Hepatocyte (in vitro differentiated cells): ENCODE measurements at regions not wholly inside any gene's neighbourhood (a gene's known extent, or its start where the extent isn't known, plus 50 kb on each side); places are given as distances from the start of the nearest gene placed in this dataset. TPM values are rescaled to one million over a fixed set of nuclear protein-coding genes. Genes with fewer than 3 reads are reported as not detected.

Source experiments
- DNase-seq: peaks from one replicate; pipeline ENCODE4 v3.0.0-alpha.2; 2016; ENCODE audit warnings: low spot score
- H2AFZ ChIP-seq: fragments of 200-600 bp; sonication (generic); 2 replicates; pipeline ENCODE4 v1.6.0; 2016; ENCODE audit warnings: antibody characterized with exemption, mild to moderate bottlenecking
- H3K27ac ChIP-seq: fragments of 200-600 bp; sonication (generic); 2 replicates; pipeline ENCODE4 v1.5.1; 2016; ENCODE audit warnings: mild to moderate bottlenecking
- H3K27me3 ChIP-seq: fragments of 200-600 bp; sonication (generic); 2 replicates; pipeline ENCODE4 v1.6.1; 2016
- H3K36me3 ChIP-seq: fragments of 200-600 bp; sonication (generic); replicated peaks from 2 replicates; pipeline ENCODE4 v1.5.1; 2016; ENCODE audit warnings: low read depth; ENCODE audit not compliant: insufficient read depth
- H3K4me1 ChIP-seq: fragments of 200-600 bp; sonication (generic); 2 replicates; pipeline ENCODE4 v1.5.1; 2016; ENCODE audit warnings: mild to moderate bottlenecking, moderate library complexity; ENCODE audit not compliant: insufficient read depth
- H3K4me2 ChIP-seq: fragments of 200-600 bp; sonication (generic); 2 replicates; pipeline ENCODE4 v1.6.0; 2016
- H3K4me3 ChIP-seq: fragments of 200-600 bp; sonication (generic); 2 replicates; pipeline ENCODE4 v1.5.1; 2016; ENCODE audit warnings: mild to moderate bottlenecking
- H3K79me2 ChIP-seq: fragments of 200-600 bp; sonication (generic); 2 replicates; pipeline ENCODE4 v1.6.0; 2017; ENCODE audit warnings: mild to moderate bottlenecking
- H3K9me2 ChIP-seq: fragments of 200-600 bp; sonication (generic); replicated peaks from 2 replicates; pipeline ENCODE4 v1.6.0; 2017; ENCODE audit warnings: mild to moderate bottlenecking; ENCODE audit not compliant: insufficient read depth
- H3K9me3 ChIP-seq: fragments of 200-600 bp; sonication (generic); 2 replicates; pipeline ENCODE4 v1.5.1; 2016; ENCODE audit warnings: low read depth, mild to moderate bottlenecking
- H4K20me1 ChIP-seq: fragments of 200-600 bp; sonication (generic); 2 replicates; pipeline ENCODE4 v1.6.0; 2016; ENCODE audit warnings: mild to moderate bottlenecking; ENCODE audit not compliant: insufficient read depth, poor library complexity, severe bottlenecking
- CTCF ChIP-seq: fragments of 200-600 bp; sonication (generic); IDR thresholded peaks from 2 replicates; pipeline ENCODE4 v1.5.1; 2016; ENCODE audit warnings: antibody characterized with exemption, mild to moderate bottlenecking; ENCODE audit not compliant: poor library complexity
- EZH2 ChIP-seq: fragments of 200-600 bp; sonication (generic); IDR thresholded peaks from 2 replicates; pipeline ENCODE4 v1.6.1; 2016; ENCODE audit warnings: antibody characterized with exemption, mild to moderate bottlenecking, borderline replicate concordance
- EZH2phosphoT487 ChIP-seq: fragments of 200-600 bp; sonication (generic); IDR thresholded peaks from one replicate; pipeline ENCODE4 v1.6.1; 2018; ENCODE audit warnings: antibody characterized with exemption, mild to moderate bottlenecking, low read depth, moderate library complexity; ENCODE audit not compliant: unreplicated experiment, severe bottlenecking
- WGBS: methylation state at CpG from one replicate; pipeline ENCODE4 v1.1.6; 2016; ENCODE audit warnings: low lambda C conversion rate; ENCODE audit errors: missing lambda C conversion rate; 5-methylcytosine and 5-hydroxymethylcytosine counted together
- small RNA-seq: library from RNA; depleted of rRNA; stranded (forward); fragments of <200 nt; gene quantifications from one replicate; pipeline ENCODE3, GENCODE V24; 2014

- no peaks in the 10 kb centered on the region for H3K9me2 ChIP-seq
- TF ChIP-seq CTCF (no peak), EZH2 (no peak), EZH2phosphoT487 (no peak)
- H3K79me2 ChIP-seq, result no peaks in the 10 kb centered on the region
- no peaks in the 10 kb centered on the region for H3K4me1 ChIP-seq
- no peak overlapping the region for H2AFZ ChIP-seq
- H4K20me1 ChIP-seq, result no peaks in the 10 kb centered on the region
- H3K36me3 ChIP-seq, result no peaks in the 10 kb centered on the region
- no peak overlapping the region for H3K27ac ChIP-seq
- no peaks in the 10 kb centered on the region for H3K9me3 ChIP-seq
- no peak for DNase-seq
- no peak overlapping the region for H3K4me3 ChIP-seq
- no peak overlapping the region for H3K4me2 ChIP-seq
- no peaks in the 10 kb centered on the region for H3K27me3 ChIP-seq
Measured at GRCh38 chr4:75107755-75108612, 175.1 kb downstream of the PARM1 start.

DNA sequence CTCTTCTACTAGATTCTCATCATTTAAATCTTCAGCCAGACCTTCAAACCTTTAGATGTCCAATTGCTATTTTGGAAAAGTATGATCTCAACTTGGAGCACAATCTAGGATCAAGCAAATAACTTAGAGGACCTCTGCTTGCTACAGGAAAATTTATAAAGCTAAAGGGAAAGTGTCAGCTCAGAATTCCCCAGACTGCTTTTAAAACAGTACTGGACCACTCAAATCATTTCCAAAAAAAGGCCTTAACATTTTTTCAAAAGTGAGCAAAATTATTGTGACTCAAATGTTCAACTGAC is 169.8 kb downstream of the PARM1 start:
- Histone ChIP-seq H3K27ac (peak overlapping the region; percentile 51), H3K79me2 (no peaks in the 10 kb centered on the region), H3K4me2 (no peak overlapping the region), H2AFZ (no peak overlapping the region), H3K9me3 (no peaks in the 10 kb centered on the region), H4K20me1 (no peaks in the 10 kb centered on the region), H3K4me3 (no peak overlapping the region), H3K36me3 (no peaks in the 10 kb centered on the region), H3K9me2 (no peaks in the 10 kb centered on the region), H3K4me1 (peaks cover 4% of the 10 kb centered on the region), H3K27me3 (no peaks in the 10 kb centered on the region)
- TF ChIP-seq CTCF (no peak), EZH2phosphoT487 (no peak), EZH2 (no peak)
- no peak for DNase-seq

DNA sequence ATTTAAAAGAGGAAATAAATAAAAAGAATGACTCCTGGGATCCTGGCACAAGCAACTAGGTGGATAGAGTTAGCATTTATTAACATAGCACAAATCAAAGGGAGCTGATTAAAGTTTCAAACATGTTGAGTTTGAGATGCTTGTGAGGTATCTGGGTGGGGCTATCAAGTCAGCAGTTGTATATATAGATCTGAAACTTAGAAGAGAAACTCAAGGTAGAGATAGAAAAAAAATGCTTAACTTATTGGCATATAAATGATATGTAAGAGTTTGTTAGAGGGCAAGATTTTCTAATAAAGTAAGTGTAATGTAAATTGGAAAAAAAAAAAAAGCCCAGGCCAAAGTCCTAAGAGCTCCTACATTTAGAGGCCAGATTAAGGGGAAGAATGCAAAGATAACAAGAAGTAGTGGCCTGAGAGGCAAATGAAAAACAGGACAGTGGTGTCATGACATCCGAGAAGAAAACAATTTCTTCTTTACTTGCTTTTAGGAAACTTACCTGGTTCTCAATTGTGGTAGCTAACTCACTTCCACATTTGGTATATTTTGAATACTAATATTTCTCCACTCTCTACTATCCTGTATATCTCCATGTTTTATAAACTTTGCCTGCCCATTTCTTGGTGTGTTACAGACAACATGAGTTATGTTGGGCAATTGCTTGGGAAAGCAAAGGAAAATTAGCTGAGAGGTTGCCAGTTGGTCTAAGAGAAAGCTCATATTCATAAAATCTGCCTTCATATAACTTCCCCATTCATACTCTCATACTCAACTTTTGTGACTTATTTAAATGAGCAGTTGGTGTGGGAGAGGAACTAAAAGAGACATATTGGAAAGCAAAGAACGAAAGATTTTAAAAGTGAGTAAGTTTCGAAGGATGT is 169.2 kb downstream of the PARM1 start:
- Histone ChIP-seq H3K27ac (peak overlapping the region; percentile 51), H3K4me2 (no peak overlapping the region), H3K9me2 (no peaks in the 10 kb centered on the region), H3K27me3 (no peaks in the 10 kb centered on the region), H3K4me1 (peaks cover 4% of the 10 kb centered on the region), H3K9me3 (no peaks in the 10 kb centered on the region), H2AFZ (peak overlapping the region; percentile 2), H4K20me1 (no peaks in the 10 kb centered on the region), H3K4me3 (no peak overlapping the region), H3K36me3 (no peaks in the 10 kb centered on the region), H3K79me2 (no peaks in the 10 kb centered on the region)
- TF ChIP-seq EZH2phosphoT487 (no peak), EZH2 (no peak), CTCF (no peak)
- 88% methylated on average over 3 of the region's 3 CpGs for WGBS
- DNase-seq, result no peak

Small RNA genes lying in the stretch of these regions (small RNA-seq; reads per million reads assigned to genes)
- gene AC093870.1, result not detected
